HFF-Myc (cell line): ENCODE measurements at regions not wholly inside any gene's neighbourhood (a gene's known extent, or its start where the extent isn't known, plus 50 kb on each side); places are given as distances from the start of the nearest gene placed in this dataset.
A peak's percentile ranks its signal among the peaks of the same experiment; 100 is the strongest.

Experiments
- DNase-seq: peaks from one replicate; pipeline ENCODE4 v3.0.0-alpha.2; 2011; ENCODE audit warnings: low read depth; ENCODE audit errors: extremely low read depth
- H3K4me3 ChIP-seq: replicated peaks from 2 replicates; pipeline ENCODE4 v1.5.1; 2011; ENCODE audit warnings: low read depth, mild to moderate bottlenecking, control low read depth, low read length
- CTCF ChIP-seq: IDR thresholded peaks from 2 replicates; pipeline ENCODE4 v1.5.1; 2012; ENCODE audit warnings: mild to moderate bottlenecking, low read depth, low read length, control low read depth; ENCODE audit errors: missing control alignments

GRCh38 chr2:121080013-121080772, 204.8 kb downstream of the TFCP2L1 start:
- TF ChIP-seq CTCF, result peak; percentile 83
- no peak overlapping the region for H3K4me3 ChIP-seq
- DNase-seq, result peak; percentile 30

- no peak overlapping the region for H3K4me3 ChIP-seq
- no peak for TF ChIP-seq CTCF
- DNase-seq, result no peak
These were observed 203.3 kb downstream of the TFCP2L1 start for GRCh38 chr2:121081701-121082100.

- no peak for TF ChIP-seq CTCF
- DNase-seq, result no peak
- no peak overlapping the region for H3K4me3 ChIP-seq
These were observed 202.8 kb downstream of the TFCP2L1 start for GRCh38 chr2:121082191-121082590.

GRCh38 chr2:121084130-121084680, 200.8 kb downstream of the TFCP2L1 start:
- no peak for TF ChIP-seq CTCF
- H3K4me3 ChIP-seq, result no peak overlapping the region
- DNase-seq, result no peak

GRCh38 chr2:121085801-121086200, 199.2 kb downstream of the TFCP2L1 start:
- no peak for TF ChIP-seq CTCF
- DNase-seq, result no peak
- no peak overlapping the region for H3K4me3 ChIP-seq

- no peak for DNase-seq
These were observed 198.6 kb downstream of the TFCP2L1 start for GRCh38 chr2:121086450-121086849.

More at GRCh38 chr2:121086450-121086849, 198.6 kb downstream of the TFCP2L1 start:
- no peak for TF ChIP-seq CTCF
- H3K4me3 ChIP-seq, result no peak overlapping the region
